HUES64 (cell line): ENCODE measurements at regions not wholly inside any gene's neighbourhood (a gene's known extent, or its start where the extent isn't known, plus 50 kb on each side); places are given as distances from the start of the nearest gene placed in this dataset.

Experiments used
- H3K27ac ChIP-seq: 2 replicates; pipeline ENCODE4 v1.7.0; 2013; ENCODE audit warnings: low read depth, low read length, inconsistent platforms
- H3K27me3 ChIP-seq: 2 replicates; pipeline ENCODE4 v1.6.1; 2013; ENCODE audit warnings: mild to moderate bottlenecking, low read length; ENCODE audit not compliant: insufficient read depth
- H3K36me3 ChIP-seq: 2 replicates; pipeline ENCODE4 v1.6.1; 2013; ENCODE audit warnings: mild to moderate bottlenecking, low read length; ENCODE audit not compliant: insufficient read depth
- H3K4me1 ChIP-seq: 2 replicates; pipeline ENCODE4 v1.6.1; 2013; ENCODE audit warnings: mild to moderate bottlenecking, low read length, moderate library complexity; ENCODE audit not compliant: insufficient read depth
- H3K4me3 ChIP-seq: 2 replicates; pipeline ENCODE4 v1.5.1; 2013; ENCODE audit warnings: mild to moderate bottlenecking, low read length, moderate library complexity
- H3K9ac ChIP-seq: 2 replicates; pipeline ENCODE4 v1.6.1; 2013; ENCODE audit warnings: mild to moderate bottlenecking, low read depth, low read length
- H3K9me3 ChIP-seq: 2 replicates; pipeline ENCODE4 v1.6.1; 2013; ENCODE audit warnings: low read depth, low read length; ENCODE audit not compliant: insufficient read depth
- WGBS: fragments of 150-250, 120-280 bp; methylation state at CpG from one replicate; pipeline ENCODE4 v1.1.7; 2013; ENCODE audit warnings: missing lambda C conversion rate; 5-methylcytosine and 5-hydroxymethylcytosine counted together

DNA sequence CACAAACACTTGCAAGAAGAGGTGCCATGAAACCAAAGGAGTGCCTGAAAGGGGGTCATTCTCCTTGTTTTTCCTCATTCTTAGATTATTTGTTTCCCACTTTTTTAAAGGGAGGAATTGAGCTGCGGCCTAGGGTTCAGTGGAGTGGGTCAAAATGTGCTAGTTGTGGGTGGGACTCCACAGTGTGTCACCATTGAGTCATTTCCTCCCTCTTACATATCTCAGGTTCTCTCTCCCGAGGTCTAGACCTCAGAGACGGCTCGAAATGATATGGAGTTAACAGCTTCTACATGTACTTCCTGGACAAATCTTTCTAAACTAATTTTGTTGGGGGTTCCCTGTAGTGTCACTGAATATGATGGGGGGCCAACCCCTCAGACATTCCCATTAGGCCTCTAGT is 328.4 kb upstream of the SPANXN1 start:
- H3K36me3 ChIP-seq: no peaks in the 10 kb centered on the region
- H3K27me3 ChIP-seq: no peaks in the 10 kb centered on the region
- H3K4me3 ChIP-seq: no peak overlapping the region
- H3K9ac ChIP-seq: no peak overlapping the region
- no peaks in the 10 kb centered on the region for H3K4me1 ChIP-seq
- H3K9me3 ChIP-seq: peaks cover 64% of the 10 kb centered on the region
- H3K27ac ChIP-seq: no peak overlapping the region
- WGBS: no CpG with 5 or more reads among the region's 4 CpGs

DNA sequence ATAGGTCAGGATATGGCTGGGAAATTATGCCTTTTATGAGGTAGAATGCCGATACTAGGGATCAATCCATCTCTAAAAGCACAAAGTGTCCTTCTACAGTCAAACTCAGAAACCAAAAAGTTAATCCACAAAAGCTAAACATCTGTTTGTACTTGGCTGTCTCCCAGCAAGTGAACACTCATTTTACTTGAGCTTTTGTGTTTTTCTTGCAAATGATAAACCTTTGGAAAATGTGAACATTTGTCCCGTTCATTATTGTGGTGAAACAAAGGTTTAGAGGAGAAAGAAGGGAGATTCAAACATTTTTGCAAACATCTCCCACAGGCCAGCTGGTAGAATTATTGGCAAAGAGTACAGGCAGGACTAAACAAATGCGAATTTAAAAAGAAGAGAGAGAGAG is 300.6 kb upstream of the SPANXN1 start:
- Histone ChIP-seq H3K4me3 (no peak overlapping the region), H3K4me1 (no peaks in the 10 kb centered on the region), H3K36me3 (no peaks in the 10 kb centered on the region), H3K27ac (no peak overlapping the region), H3K9me3 (peaks cover 66% of the 10 kb centered on the region), H3K27me3 (no peaks in the 10 kb centered on the region), H3K9ac (no peak overlapping the region)
- WGBS: 72% methylated on average over 3 of the region's 3 CpGs
